Natural killer cell (primary cell): ENCODE measurements at regions not wholly inside any gene's neighbourhood (a gene's known extent, or its start where the extent isn't known, plus 50 kb on each side); places are given as distances from the start of the nearest gene placed in this dataset.

Source experiments
- ATAC-seq, 3 donors: fragments of 150-1000 bp in 2 of 3; fragments of 200-7000 bp in 1 of 3; cut with Tn5 transposase; 1 replicate in 1 of 3; 2 replicates in 2 of 3; pipeline ENCODE4 v1.10.0; 2021; ENCODE audit warnings: mild to moderate bottlenecking in 2 of 3, moderate library complexity in 2 of 3
- DNase-seq, 2 donors: peaks; one replicate each; pipeline versions ENCODE4 v3.0.0 to v3.0.0-alpha.2; 2013 to 2021; ENCODE audit warnings: mixed read lengths in 1 of 2
- H3K27ac ChIP-seq: one replicate; pipeline ENCODE4 v1.5.1; 2013; ENCODE audit warnings: mild to moderate bottlenecking, low read length
- H3K27me3 ChIP-seq: one replicate; pipeline ENCODE4 v1.6.1; 2013; ENCODE audit warnings: low read length; ENCODE audit not compliant: control insufficient read depth, insufficient read depth
- H3K36me3 ChIP-seq: one replicate; pipeline ENCODE4 v1.6.1; 2013; ENCODE audit warnings: low read length; ENCODE audit not compliant: control insufficient read depth, insufficient read depth
- H3K4me1 ChIP-seq: one replicate; pipeline ENCODE4 v1.6.1; 2013; ENCODE audit warnings: low read length; ENCODE audit not compliant: control insufficient read depth, insufficient read depth
- H3K4me3 ChIP-seq: one replicate; pipeline ENCODE4 v1.5.1; 2013; ENCODE audit warnings: low read length
- H3K9me3 ChIP-seq: one replicate; pipeline ENCODE4 v1.6.1; 2013; ENCODE audit warnings: low read length; ENCODE audit not compliant: control insufficient read depth, insufficient read depth
- H3K27ac Mint-ChIP-seq, 2 donors: one replicate each; pipeline ENCODE4 v1.8.0; 2022; ENCODE audit warnings: mild to moderate bottlenecking in 2 of 2, mixed read lengths in 2 of 2, moderate library complexity in 1 of 2
- H3K27me3 Mint-ChIP-seq, 2 donors: one replicate each; pipeline ENCODE4 v1.8.0; 2022; ENCODE audit warnings: low read depth in 2 of 2, mixed read lengths in 2 of 2
- H3K36me3 Mint-ChIP-seq: one replicate; pipeline ENCODE4 v1.8.0; 2022; ENCODE audit warnings: mixed read lengths
- H3K4me1 Mint-ChIP-seq, 2 donors: one replicate each; pipeline ENCODE4 v1.8.0; 2022; ENCODE audit warnings: mixed read lengths in 2 of 2
- H3K4me3 Mint-ChIP-seq: one replicate; pipeline ENCODE4 v1.8.0; 2022; ENCODE audit warnings: mild to moderate bottlenecking, moderate library complexity, mixed read lengths
- H3K9me3 Mint-ChIP-seq, 2 donors: one replicate each; pipeline ENCODE4 v1.8.0; 2022; ENCODE audit warnings: mixed read lengths in 2 of 2
- WGBS: methylation state at CpG from one replicate; pipeline ENCODE4 v1.1.7; 2013; ENCODE audit warnings: missing lambda C conversion rate; ENCODE audit not compliant: insufficient coverage; 5-methylcytosine and 5-hydroxymethylcytosine counted together
- intact Hi-C: fragments of 100-400 bp; cut with micrococcal nuclease; formaldehyde crosslinking; loops from one replicate; pipeline ENCODE4 v1.14.2; 2022
- TF ChIP-seq, protein P1 (sequence below): fragments of 200-600 bp; IDR thresholded peaks from one replicate; pipeline ENCODE4 v1.8.0; 2022; ENCODE audit warnings: antibody characterized with exemption

DNA sequence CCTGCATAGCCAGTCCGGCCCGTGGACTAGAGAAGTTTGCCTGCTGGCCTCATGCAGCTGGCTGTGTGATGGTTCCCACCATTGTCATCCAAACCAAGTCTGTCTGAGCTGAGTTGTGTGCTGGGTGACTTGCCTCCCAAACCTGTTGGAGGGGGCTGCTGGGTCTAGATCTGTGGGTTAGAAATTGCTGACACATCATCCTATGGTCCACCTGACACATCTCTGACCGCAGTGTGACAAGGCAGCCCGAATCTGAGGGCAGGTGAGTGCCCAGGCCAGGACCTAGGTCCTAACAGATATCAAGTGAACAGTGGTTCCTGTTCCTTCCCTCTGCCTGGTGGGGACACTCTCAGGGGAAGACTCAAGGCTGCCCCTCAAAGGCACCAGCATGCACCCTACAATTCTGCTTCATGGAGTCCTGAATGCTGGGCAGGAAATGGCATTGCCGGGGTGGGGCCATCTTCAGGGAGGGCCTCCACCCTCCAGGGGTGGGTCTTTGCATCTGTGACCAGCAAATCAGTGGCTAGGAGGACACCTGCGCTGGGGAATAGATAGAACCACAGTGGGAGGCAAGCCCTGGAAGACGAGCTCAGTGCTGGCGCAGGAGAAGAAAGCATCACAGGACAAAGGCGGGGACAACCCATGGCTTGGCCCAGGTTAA, 117.9 kb upstream of the ID2 start:
- TF ChIP-seq, protein P1, sequence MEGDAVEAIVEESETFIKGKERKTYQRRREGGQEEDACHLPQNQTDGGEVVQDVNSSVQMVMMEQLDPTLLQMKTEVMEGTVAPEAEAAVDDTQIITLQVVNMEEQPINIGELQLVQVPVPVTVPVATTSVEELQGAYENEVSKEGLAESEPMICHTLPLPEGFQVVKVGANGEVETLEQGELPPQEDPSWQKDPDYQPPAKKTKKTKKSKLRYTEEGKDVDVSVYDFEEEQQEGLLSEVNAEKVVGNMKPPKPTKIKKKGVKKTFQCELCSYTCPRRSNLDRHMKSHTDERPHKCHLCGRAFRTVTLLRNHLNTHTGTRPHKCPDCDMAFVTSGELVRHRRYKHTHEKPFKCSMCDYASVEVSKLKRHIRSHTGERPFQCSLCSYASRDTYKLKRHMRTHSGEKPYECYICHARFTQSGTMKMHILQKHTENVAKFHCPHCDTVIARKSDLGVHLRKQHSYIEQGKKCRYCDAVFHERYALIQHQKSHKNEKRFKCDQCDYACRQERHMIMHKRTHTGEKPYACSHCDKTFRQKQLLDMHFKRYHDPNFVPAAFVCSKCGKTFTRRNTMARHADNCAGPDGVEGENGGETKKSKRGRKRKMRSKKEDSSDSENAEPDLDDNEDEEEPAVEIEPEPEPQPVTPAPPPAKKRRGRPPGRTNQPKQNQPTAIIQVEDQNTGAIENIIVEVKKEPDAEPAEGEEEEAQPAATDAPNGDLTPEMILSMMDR: no peak
- H3K4me3 ChIP-seq: no peak overlapping the region
- 84% methylated on average over 9 of the region's 9 CpGs for WGBS
- ATAC-seq (peak in 2 of 3 donors; percentile 45 to 57), DNase-seq (no peak)
- intact Hi-C loops: no loop called here
- H3K27ac Mint-ChIP-seq: no peak overlapping the region
- H3K27me3 Mint-ChIP-seq: no peaks in the 10 kb centered on the region
- no peak overlapping the region for H3K27ac ChIP-seq
- H3K9me3 ChIP-seq: no peaks in the 10 kb centered on the region
- peaks cover 5% of the 10 kb centered on the region for H3K4me1 ChIP-seq
- peaks cover 3 to 5% of the 10 kb centered on the region in 2 donors for H3K9me3 Mint-ChIP-seq
- peaks cover 14% of the 10 kb centered on the region in 2 donors for H3K4me1 Mint-ChIP-seq
- no peak overlapping the region for H3K4me3 Mint-ChIP-seq
- H3K27me3 ChIP-seq: no peaks in the 10 kb centered on the region
- H3K36me3 Mint-ChIP-seq: peaks cover 8% of the 10 kb centered on the region
- H3K36me3 ChIP-seq: no peaks in the 10 kb centered on the region

DNA sequence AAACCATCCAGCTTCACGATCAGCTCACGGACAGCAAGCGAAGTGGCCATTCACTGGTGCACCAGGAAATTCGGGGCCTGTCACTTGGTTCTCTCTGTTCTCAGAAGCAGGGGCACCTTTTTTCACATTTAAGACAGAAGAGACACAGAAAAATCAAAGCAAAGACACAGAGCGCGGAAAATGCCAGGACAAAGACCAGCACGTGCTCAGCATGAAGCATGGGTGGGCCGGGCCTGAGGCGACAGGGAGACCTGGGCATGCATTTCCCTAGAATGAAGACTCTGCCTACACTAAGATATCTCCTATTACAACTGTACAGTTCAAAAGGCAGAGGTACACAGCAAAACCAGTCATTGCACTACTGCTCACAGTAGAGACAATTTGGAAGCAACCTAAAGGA, 117.4 kb upstream of the ID2 start:
- no peaks in the 10 kb centered on the region for H3K9me3 ChIP-seq
- no peak overlapping the region for H3K4me3 ChIP-seq
- ATAC-seq (no peak), DNase-seq (no peak)
- WGBS: 96% methylated on average over 9 of the region's 9 CpGs
- TF ChIP-seq, protein P1: no peak
- H3K36me3 ChIP-seq: no peaks in the 10 kb centered on the region
- intact Hi-C loops: no loop called here
- Mint-ChIP-seq H3K4me1 (peaks cover 14% of the 10 kb centered on the region in 2 donors), H3K27me3 (no peaks in the 10 kb centered on the region), H3K4me3 (no peak overlapping the region), H3K9me3 (peaks cover 3 to 5% of the 10 kb centered on the region in 2 donors), H3K36me3 (peaks cover 5% of the 10 kb centered on the region), H3K27ac (no peak overlapping the region)
- no peak overlapping the region for H3K27ac ChIP-seq
- peaks cover 5% of the 10 kb centered on the region for H3K4me1 ChIP-seq
- H3K27me3 ChIP-seq: no peaks in the 10 kb centered on the region

DNA sequence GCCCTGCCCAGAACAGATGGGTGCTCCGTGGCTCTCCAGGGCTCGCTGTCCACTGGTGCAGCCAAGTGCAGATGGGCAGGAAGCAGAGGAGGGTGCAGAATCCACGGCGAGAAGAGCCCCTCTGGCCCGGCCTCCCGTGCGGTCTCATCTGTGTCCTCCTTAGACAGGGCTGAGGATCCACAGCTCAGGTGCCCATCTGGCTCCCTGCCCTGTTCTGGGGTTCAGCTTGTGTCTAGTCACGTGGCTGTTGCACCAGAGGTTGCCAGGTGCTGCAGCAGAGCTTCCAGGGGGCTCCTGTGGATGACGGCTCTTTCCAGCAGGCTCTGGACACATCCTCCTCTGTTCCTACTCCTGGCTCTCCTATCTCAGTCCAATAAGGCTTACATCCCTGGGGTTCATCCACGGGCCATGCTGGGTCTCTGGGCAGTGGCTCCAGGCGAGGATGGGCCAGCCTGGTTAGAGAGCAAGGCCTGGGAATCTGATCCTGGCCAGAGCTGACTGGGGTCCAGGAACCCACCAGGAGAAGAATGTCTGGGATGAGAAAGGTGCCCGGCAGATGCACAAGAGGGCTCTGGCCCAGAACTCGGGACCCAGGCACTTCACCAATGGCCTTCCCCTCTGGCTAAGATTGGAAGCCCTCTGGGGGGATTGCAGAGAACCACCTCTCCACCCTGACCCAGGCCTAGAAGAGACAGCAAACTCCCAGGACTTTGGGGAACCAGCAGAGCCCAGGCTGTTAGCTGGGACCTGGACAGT, 116.3 kb upstream of the ID2 start:
- intact Hi-C loops: no loop called here
- H3K27me3 ChIP-seq: no peaks in the 10 kb centered on the region
- DNase-seq: no peak
- Mint-ChIP-seq H3K9me3 (peaks cover 0 to 2% of the 10 kb centered on the region in 2 donors), H3K4me3 (no peak overlapping the region), H3K36me3 (peaks cover 5% of the 10 kb centered on the region), H3K4me1 (peaks cover 14% of the 10 kb centered on the region in 2 donors), H3K27me3 (no peaks in the 10 kb centered on the region), H3K27ac (no peak overlapping the region)
- no peaks in the 10 kb centered on the region for H3K36me3 ChIP-seq
- H3K4me3 ChIP-seq: no peak overlapping the region
- no peaks in the 10 kb centered on the region for H3K9me3 ChIP-seq
- no peak overlapping the region for H3K27ac ChIP-seq
- no peak for ATAC-seq
- peaks cover 5% of the 10 kb centered on the region for H3K4me1 ChIP-seq
- TF ChIP-seq, protein P1: no peak
- 87% methylated on average over 13 of the region's 13 CpGs for WGBS
